Activated CD8-positive, alpha-beta T cell treated with anti-CD3 and anti-CD28 coated beads for 36 hours (primary cell): ENCODE measurements at regions not wholly inside any gene's neighbourhood (a gene's known extent, or its start where the extent isn't known, plus 50 kb on each side); places are given as distances from the start of the nearest gene placed in this dataset.
"Not testable (repeated sequence)": the region's sequence is repeated elsewhere in the genome, so short reads cannot be mapped to it uniquely, and the experiment has no call there.

ENCODE experiments used
- ATAC-seq: fragments of 200-7000 bp; cut with Tn5 transposase; one replicate; pipeline ENCODE4 v1.10.0; 2021; ENCODE audit warnings: mild to moderate bottlenecking, moderate library complexity
- CTCF ChIA-PET: fragments of 350-600 bp; sonication (Branson Sonifier 250); formaldehyde crosslinking; loops from one replicate; lab custom pipeline; 2021; ENCODE audit warnings: antibody characterized with exemption; lab: Charles Lee
- POLR2A ChIA-PET: fragments of 350-600 bp; sonication (Branson Sonifier 250); formaldehyde crosslinking; loops from one replicate; lab custom pipeline; 2021; ENCODE audit warnings: antibody characterized with exemption; lab: Charles Lee
- DNase-seq: peaks from one replicate; pipeline ENCODE4 v3.0.0-alpha.2; 2020
- H3K27ac Mint-ChIP-seq: one replicate; pipeline ENCODE4 v1.8.0; 2021; ENCODE audit warnings: mild to moderate bottlenecking, mixed read lengths
- H3K27me3 Mint-ChIP-seq: one replicate; pipeline ENCODE4 v1.8.0; 2021; ENCODE audit warnings: mixed read lengths
- H3K36me3 Mint-ChIP-seq: one replicate; pipeline ENCODE4 v1.8.0; 2021; ENCODE audit warnings: low read depth, mixed read lengths
- H3K4me1 Mint-ChIP-seq: one replicate; pipeline ENCODE4 v1.8.0; 2021; ENCODE audit warnings: low read depth, mixed read lengths
- H3K4me3 Mint-ChIP-seq: one replicate; pipeline ENCODE4 v1.8.0; 2021; ENCODE audit warnings: mild to moderate bottlenecking, moderate library complexity, mixed read lengths
- H3K9me3 Mint-ChIP-seq: one replicate; pipeline ENCODE4 v1.8.0; 2021; ENCODE audit warnings: mixed read lengths
- intact Hi-C: fragments of 100-400 bp; cut with micrococcal nuclease; formaldehyde crosslinking; loops from one replicate; pipeline ENCODE4 v1.10.0; 2022
- TF ChIP-seq, protein P1 (sequence below): fragments of 200-600 bp; IDR thresholded peaks from one replicate; pipeline ENCODE4 v1.8.0; 2022; ENCODE audit warnings: antibody characterized with exemption, mild to moderate bottlenecking

DNA sequence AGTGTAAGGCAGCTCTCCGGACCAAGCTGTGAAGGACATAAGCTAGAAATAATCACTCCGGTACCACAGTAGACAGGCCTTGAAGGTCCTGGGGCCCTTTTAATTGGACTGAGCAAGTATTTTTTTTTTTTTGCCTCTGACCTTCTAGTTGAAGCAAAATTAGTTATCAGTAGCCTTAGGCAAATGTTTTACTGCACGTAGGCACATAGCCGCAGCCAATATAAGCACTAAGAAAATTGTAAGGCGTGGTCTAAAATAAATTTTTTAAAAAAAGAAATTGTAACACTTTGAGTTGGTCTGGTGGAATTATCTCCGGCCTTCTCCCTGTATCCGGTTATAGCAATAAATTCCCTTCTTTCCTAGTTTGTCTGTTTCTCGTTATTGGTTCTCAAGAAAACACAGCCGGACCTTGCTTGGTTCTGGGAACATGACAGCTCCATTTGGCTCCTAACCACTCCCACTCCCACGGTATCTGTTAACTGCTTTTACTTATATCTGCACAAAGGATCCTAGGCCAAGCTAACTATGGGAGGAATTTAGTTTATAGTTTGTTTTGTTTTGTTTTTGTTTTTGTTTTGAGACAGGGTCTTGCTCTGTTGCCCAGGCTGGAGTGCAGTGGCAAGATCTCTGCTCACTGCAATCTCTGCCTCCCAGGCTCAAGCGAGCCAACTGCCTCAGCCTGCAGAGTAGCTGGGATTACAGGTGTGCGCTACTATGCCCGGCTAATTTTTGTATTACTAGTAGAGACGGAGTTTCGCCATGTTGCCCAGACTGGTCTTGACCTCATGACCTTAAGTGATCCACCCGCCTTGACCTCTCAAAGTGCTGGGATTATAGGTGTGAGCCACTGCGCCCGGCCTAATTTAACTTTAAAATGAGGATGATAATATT lies 124.4 kb upstream of the KIF5B start:
- H3K27me3 Mint-ChIP-seq, result no peaks in the 10 kb centered on the region
- CTCF ChIA-PET, result no interaction called here

DNA sequence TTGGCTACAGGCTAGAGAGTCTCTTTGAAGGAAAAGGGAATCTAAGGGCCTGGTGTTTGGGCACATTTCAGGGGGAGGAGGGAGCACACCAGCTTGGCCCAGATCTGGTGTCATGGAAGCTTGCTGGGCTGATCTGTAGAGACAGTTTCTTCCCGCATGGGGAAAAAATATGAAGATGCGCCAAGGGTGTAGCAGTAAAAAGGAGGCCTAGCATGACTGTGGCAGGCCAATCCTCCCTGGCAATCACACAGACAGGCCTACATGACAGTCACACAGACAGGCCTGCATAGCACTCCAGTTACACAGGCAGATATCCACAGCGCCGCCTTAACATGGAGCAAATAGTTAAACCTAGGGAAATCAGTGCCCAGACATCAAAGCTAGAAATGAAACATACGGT lies 123.6 kb upstream of the KIF5B start:
- POLR2A ChIA-PET, result no interaction called here
- Mint-ChIP-seq H3K27ac (no peak overlapping the region), H3K4me3 (no peak overlapping the region), H3K36me3 (no peaks in the 10 kb centered on the region), H3K4me1 (no peaks in the 10 kb centered on the region), H3K27me3 (no peaks in the 10 kb centered on the region), H3K9me3 (no peaks in the 10 kb centered on the region)
- TF ChIP-seq, protein P1, sequence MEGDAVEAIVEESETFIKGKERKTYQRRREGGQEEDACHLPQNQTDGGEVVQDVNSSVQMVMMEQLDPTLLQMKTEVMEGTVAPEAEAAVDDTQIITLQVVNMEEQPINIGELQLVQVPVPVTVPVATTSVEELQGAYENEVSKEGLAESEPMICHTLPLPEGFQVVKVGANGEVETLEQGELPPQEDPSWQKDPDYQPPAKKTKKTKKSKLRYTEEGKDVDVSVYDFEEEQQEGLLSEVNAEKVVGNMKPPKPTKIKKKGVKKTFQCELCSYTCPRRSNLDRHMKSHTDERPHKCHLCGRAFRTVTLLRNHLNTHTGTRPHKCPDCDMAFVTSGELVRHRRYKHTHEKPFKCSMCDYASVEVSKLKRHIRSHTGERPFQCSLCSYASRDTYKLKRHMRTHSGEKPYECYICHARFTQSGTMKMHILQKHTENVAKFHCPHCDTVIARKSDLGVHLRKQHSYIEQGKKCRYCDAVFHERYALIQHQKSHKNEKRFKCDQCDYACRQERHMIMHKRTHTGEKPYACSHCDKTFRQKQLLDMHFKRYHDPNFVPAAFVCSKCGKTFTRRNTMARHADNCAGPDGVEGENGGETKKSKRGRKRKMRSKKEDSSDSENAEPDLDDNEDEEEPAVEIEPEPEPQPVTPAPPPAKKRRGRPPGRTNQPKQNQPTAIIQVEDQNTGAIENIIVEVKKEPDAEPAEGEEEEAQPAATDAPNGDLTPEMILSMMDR, result no peak
- intact Hi-C loops, result no loop called here
- CTCF ChIA-PET, result no interaction called here
- ATAC-seq (no peak), DNase-seq (no peak)

More for the DNA sequence above, 124.4 kb upstream of the KIF5B start:
- intact Hi-C loops, result no loop called here
- no peak overlapping the region for H3K27ac Mint-ChIP-seq
- H3K4me3 Mint-ChIP-seq, result no peak overlapping the region
- H3K9me3 Mint-ChIP-seq, result no peaks in the 10 kb centered on the region
- DNase-seq (no peak), ATAC-seq (no peak)
- no peaks in the 10 kb centered on the region for H3K36me3 Mint-ChIP-seq
- H3K4me1 Mint-ChIP-seq, result no peaks in the 10 kb centered on the region
- TF ChIP-seq, protein P1, result no peak
- POLR2A ChIA-PET, result interaction anchor here (0.6 to 0.9 kb wide), 2 partner anchors 10 to 126 kb away, joined by 3 to 4 read pairs; no protein-coding TSS in a partner anchor

DNA sequence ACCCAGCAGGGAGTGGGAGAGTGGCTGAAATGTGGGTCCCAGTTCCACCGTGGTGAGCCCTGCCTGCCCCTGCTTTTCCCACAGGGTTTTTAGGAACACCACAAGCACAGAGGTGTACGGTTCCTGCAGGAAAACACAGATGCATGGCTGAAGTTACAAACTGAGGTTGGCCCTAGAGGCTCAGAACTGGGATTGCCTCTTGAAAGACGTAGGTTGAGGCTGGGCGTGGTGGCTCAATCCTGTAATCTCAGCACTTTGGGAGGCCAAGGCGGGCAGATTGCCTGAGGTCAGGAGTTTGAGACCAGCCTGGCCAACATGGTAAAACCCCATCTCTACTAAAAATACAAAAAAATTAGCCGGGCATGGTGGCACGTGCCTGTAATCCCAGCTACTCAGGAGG lies 121.4 kb upstream of the KIF5B start:
- H3K4me3 Mint-ChIP-seq, H3K9me3 Mint-ChIP-seq, DNase-seq, intact Hi-C loops, POLR2A ChIA-PET, H3K36me3 Mint-ChIP-seq, ATAC-seq, H3K4me1 Mint-ChIP-seq, H3K27me3 Mint-ChIP-seq, H3K27ac Mint-ChIP-seq: not testable (repeated sequence)
- CTCF ChIA-PET, result interaction anchor here (1.9 kb wide), 1 partner anchor 13 kb away, joined by 6 read pairs; no protein-coding TSS in a partner anchor

DNA sequence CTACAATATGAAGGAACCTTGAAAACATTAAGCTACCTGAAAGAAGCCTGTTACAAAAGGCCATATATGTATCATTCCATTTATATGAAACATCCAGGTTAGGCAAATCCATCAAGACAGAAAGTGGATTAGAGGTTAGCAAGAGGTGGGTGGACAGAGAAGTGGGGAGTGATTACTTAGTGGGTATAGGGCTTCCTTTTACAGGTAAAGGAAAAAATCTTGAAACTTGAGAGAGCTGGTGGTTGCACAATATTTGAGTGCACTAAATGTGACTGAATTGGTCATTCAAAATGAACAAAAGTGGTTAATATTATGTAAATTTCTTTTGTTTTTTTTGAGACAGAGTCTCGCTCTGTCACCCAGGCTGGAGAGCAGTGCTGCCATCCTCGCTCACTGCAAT lies 119.4 kb upstream of the KIF5B start:
- TF ChIP-seq, protein P1, result no peak
- DNase-seq, result no peak
- H3K27ac Mint-ChIP-seq, result no peak overlapping the region
- intact Hi-C loops, result no loop called here
- ChIA-PET POLR2A (no interaction called here), CTCF (no interaction called here)
- no peak overlapping the region for H3K4me3 Mint-ChIP-seq
- ATAC-seq, result no peak
- H3K27me3 Mint-ChIP-seq, result no peaks in the 10 kb centered on the region
- H3K9me3 Mint-ChIP-seq, result no peaks in the 10 kb centered on the region
- H3K36me3 Mint-ChIP-seq, result no peaks in the 10 kb centered on the region
- H3K4me1 Mint-ChIP-seq, result no peaks in the 10 kb centered on the region

DNA sequence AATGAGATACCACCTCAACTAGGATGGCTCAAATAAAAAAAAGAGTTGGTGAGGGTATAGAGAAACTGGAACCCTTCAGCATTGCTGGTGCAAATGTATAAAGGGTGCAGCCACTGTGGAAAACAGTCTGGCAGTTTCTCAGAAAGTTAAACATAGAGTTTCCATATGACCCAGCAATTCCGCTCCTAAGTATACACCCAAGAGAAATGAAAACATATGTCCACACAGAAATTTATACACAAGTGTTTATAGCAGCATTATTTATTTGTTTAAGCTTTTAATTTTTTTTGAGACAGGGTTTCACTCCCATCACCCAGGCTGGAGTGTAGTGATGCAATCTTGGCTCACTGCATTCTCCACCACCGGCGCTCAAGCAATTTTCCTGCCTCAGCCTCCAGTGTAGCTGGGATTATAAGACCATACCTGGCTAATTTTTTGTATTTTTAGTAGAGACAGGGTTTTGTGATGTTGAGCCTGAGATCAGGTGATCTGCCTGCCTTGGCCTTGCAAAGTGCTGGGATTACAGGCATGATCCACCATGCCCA lies 118.2 kb upstream of the KIF5B start:
- ChIA-PET POLR2A (no interaction called here), CTCF (no interaction called here)
- Mint-ChIP-seq H3K9me3 (no peaks in the 10 kb centered on the region), H3K4me3 (no peak overlapping the region), H3K4me1 (no peaks in the 10 kb centered on the region), H3K27me3 (no peaks in the 10 kb centered on the region), H3K27ac (no peak overlapping the region), H3K36me3 (no peaks in the 10 kb centered on the region)
- TF ChIP-seq, protein P1, result no peak
- DNase-seq (no peak), ATAC-seq (no peak)
- intact Hi-C loops, result no loop called here
